ENCODE measurements at regions not wholly inside any gene's neighbourhood (a gene's known extent, or its start where the extent isn't known, plus 50 kb on each side); places are given as distances from the start of the nearest gene placed in this dataset.
A peak's percentile ranks its signal among the peaks of the same experiment; 100 is the strongest.
"Not testable (repeated sequence)": the region's sequence is repeated elsewhere in the genome, so short reads cannot be mapped to it uniquely, and the experiment has no call there.

DNA sequence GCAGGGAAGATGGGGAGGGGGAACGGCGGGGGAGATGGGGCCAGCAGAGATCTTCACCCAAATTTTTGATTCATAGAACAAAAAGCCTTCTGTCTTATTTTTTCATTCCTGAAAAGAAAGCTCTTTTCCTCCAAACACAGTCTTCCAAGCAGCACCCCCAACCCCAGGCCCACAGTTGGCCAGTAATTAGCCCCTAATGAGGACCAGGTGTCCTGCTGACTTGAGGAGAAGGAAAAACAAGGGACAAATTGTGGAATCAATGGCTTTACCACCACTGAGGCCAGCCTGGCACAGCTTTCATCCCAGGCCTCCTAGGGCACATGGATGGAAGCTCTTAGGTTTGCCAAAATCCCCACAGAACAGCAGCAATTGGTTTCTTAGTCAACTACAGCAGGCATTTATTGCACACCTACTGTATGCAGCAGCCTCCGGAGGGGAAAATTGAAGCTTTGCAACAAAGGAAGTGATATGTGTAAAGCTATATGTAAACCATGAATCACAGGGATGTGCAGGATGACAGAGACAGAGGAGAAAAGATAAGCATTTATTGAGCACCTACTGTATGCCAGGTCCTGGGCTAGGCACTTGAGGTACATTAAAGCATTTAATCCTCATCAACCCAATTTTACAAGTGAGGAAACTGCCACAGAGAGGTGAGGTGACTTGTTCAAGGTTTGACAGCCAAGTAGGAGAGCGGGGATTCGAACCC is 199.5 kb downstream of the TBC1D2B start:
- no peak for DNase-seq

DNA sequence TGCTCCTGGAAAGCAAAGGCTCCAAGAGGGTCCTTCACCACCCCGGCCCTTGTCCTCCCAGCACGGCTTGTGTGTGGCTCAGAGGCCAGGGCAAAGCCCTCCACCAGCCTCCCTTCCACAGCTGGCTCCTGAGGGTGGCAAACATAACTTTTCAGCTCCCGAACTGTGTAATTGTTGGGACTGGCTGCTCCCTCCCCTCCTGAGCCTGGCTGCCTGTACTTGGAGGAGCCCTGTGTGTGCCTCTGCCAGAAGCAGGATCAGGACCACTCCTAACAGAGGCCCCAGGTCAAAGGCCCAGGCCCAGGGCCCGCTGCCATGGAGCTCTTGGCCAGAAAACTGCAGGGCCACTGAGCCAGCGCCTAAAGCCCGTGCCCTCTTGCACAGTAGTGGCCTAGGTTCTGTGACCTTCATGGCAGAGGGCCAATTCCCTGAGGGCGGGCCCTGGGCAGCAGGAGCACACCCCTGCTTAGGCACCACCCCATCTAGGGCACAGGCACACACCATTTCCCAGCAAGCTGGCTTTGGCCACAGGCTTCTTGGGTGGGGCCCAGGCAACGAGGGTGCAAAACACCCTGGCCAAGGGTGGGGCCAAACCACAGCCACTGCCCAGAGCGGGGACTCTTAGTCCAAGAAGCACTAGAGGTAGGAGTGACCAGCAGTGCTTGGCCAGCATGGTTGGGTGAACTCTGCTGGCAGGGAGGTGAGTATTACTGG is 201.2 kb downstream of the TBC1D2B start:
- DNase-seq, result not testable (repeated sequence)

DNA sequence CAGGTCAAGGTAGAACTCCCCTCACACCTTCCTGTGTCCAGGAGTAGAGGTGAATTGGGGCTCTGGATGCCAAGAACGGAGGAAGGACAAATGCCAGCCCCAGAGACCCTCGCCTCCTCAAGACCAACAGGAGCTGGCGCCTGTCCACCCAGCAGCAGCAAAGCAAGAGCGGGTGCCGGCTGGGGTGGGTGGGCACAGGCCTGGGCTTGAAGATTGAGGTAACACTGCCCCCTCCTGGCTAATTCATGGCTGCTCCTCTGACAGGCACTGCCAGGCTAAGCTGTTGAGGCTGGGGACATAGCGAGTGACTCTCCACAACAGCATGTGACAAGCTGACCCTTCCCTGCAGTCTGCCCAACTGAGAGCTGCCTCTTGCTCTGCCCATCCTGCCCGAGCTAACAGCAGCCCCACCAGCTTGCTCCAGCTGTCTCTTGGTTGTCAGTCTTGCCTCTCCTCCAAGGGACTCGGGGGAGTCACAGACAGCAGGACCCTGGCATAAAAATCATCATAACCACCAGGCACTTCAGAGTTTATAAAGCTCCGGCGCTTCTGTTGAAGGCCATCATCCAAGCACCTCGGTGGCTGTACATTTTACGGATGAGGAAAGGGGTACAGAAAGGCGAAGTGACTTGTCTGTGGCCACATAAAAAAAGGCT is 202.3 kb downstream of the TBC1D2B start:
- DNase-seq, result peak; percentile 81

DNA sequence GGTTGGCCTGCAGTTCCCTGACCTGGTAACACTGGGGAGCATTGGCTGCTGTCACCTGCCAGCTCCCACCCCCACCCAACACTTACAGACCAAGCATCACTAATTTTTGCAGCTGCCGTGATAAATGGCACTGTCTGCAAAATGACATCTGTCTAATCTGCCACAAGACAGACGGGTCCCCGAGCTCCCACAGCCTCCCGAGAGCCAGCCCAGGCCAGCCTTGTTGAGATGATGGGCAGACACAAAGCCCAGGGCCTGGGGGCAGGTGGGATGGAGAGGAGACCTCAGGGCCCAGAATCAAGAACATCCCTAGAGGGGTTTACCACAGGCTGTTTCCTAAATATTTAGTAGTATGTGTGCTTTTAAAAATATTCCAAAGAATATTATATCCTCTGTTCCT is 203.4 kb downstream of the TBC1D2B start:
- DNase-seq, result no peak

DNA sequence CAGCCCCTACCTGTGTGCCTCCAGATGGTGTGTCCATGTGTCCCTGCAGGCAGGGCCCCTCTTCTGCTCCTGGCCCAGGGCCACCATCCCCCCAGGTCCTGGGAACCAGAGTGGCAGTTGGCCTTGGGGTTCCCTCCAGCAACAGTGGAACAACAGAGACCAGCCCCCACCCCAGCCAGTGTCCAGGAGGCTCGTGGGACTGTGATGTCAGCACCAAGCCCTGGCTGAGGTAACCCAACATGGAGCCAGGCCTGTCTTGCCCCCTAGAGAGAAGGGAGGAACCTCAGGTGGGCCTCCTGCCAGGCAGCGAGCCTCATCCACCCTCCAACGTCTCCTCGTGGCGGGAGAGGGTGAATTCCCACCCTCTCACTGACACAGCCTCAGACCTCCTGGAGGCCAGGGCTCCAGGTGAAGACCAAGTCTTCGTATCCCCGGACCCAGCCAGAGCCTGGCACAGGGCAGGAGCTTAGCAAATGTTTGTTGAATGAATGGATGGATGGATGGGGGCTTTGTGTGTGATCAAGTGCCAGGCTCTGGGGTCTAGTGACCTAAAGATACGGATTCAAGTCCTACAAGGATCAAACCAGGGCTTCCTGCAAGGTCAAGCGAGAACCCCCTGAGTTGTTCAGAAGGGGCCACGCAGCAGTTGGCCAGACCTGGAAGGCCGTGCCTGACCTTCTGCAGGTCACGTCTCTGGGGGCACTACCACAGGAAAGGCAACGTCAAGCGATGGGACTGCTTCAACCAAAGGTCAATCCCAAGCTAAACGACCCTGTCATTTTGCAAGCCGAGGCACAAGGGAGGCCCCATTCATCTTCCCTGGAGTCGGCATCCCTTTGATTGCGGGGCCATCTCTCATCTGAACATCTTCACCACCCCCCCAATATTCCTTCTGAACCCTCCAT is 204.7 kb downstream of the TBC1D2B start:
- not testable (repeated sequence) for DNase-seq

DNA sequence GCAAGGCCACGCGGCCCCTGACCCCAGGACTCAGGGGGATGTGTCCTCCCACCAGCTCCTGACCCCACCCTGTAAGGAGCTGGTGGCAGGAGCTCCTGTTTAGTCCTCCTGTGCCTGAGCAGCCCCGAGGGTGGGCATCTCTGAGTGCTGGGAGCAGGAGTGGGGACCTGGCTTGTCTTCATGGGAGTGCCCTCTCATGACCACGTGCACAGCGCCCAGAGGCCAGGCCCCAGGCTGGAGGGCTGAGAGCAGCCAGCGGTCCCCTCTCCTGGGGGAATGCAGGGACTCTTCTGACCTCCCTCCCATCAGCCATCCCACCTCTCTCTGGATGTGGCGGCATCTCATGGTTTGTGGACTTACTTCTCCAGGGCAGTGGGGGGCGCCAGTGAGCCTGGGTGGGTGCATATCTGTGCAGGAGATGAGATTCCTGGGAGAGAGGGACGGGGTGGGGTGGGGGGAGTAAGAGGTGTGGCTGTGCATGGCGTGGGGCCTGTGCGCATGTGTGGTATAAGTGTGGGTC is 205.6 kb downstream of the TBC1D2B start:
- DNase-seq, result no peak

DNA sequence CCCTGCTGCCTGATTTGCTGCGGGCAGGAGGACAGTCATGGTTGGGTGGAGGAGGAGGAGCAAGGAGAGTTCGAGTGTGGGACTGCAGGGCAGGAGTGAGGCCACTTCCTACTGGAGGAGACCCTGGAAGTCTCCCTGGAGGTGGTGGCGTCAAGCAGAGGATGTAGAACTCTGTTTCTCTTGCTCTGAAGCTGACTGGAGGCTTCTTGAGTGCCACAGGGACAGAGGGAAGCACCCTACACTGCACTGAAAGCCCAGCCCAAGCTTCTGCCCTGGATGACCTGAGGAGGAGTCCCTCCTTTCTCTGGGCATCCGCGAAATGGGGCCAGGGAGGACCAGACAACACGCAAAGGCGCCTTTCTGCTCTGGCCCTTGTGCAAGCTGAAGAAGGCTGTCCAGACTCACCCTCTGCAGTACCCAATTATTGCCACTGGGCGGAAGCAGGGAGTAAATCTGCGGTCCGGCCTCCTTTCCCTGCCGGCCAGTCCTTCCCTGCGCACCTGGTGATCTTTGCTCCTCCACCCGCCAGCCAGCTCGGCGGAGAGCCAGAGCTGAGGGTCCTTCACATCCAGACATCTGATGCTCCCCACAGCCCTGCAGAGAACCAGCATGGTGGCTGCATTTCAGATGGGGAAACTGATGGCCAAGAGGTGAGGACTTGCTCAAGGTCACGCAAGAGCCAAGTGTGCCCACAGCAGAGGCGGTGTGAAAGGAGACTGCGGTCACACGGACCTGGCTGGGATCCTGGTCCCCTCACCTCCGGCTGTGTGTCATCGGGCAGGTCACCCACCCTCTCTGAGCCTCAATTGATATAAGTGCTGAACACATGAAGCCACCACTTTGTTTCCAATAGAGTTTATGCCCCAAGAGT is 207.1 kb downstream of the TBC1D2B start:
- DNase-seq, result peak; percentile 81

DNA sequence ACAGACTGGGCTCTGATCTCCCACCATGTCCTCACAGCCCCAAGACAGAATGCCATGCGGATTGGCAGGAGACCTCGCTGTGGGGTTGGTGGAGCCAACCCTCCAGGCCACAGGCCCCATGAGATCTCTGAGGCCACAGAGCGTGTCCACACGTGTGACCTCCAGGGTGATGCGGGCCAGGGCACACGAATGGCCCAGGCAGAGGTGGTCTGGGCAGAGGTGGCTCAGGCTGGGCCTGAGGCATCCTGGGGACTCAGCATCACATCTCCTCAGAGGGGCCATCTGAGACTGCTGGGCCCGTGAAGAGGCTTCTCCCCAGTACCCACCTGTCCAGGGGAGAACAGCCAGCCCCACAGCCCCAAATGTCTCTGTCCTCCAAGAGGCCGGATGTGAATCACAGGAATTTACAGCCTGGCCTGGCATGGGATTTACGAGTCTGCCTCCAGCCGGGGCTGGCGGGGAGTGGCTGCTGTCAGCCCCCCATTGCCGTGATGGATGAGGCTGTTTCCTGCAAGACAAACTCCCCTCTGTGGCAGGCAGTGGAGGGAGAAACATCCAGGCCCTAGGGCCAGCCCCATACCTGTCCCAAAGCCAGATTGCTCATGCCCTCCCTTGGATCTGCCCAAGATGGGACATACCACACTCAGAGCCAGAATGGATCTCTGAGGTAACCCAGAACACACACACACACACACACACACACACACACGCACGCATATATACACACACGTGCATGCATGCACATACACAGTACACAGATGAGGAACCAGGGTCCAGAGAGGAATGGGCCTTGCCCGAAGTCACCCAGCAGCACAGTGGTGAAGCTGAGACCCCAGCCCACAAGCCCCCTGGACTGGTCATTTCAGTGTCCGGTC is 208.3 kb downstream of the TBC1D2B start:
- peak; percentile 1 for DNase-seq

DNA sequence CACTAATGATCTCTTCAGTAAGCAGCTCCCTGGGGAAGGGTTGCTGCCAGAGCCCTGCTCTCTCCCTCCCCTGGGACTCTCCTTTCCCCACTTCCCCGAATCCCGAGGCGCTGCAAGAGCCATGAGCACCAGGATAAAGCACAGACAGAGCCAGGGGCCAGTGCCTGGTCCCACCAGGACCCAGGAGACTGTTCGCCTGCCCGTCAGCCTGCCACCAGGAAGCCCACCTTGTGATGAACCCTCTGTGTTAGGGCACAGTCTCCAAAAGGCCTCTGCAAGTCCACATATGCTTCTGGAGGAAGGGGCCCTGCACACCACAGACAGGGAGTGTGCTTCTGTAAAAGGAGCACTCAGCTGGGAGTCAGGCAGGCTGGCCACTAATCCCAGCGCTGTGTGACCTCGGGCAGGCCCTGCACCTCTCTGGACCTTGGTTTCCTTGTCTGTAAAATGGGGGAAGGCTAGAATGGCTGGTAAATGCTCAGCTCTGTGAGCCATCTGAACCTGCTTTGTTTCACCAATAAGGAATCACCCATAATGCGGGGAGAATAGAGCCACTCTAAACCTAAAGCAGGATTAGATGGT is 209.4 kb downstream of the TBC1D2B start:
- not testable (repeated sequence) for DNase-seq

DNA sequence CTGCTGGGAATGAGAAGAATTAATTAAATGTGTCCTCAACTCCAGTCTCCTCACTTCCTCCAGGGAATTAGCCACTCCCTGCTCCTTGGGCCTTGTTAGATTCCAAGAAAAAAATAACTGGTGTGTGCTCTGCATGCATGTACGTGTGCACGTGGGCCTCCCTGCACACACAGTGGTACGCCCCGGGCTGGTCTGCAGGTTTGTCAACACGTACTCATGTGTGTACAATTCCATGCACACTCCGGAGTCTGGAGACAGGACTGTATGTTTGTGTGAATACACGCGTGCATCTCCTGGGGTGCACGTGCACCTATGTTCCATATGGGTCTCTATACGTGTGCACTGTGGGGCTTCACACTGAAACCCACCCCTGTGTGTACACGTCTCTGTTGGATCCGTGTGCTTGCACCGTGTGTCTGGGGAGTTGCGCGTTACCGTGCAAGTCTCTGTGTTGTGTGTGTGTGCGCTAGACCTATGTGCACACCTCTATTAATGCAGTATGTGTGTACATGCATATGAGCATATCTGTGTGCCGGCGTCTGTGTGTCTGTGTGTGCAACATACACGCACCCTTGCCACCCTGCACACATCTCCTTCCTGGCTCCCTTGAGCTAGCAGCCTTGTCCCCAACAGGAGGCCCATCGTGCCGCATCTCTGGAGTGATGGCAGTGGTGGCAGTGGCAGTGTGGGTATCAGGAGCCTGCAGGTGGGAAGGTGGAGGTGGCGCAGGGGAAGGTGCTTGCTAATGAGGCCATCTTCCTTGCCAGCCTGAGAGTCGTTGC is 210.1 kb downstream of the TBC1D2B start:
- DNase-seq, result no peak

DNA sequence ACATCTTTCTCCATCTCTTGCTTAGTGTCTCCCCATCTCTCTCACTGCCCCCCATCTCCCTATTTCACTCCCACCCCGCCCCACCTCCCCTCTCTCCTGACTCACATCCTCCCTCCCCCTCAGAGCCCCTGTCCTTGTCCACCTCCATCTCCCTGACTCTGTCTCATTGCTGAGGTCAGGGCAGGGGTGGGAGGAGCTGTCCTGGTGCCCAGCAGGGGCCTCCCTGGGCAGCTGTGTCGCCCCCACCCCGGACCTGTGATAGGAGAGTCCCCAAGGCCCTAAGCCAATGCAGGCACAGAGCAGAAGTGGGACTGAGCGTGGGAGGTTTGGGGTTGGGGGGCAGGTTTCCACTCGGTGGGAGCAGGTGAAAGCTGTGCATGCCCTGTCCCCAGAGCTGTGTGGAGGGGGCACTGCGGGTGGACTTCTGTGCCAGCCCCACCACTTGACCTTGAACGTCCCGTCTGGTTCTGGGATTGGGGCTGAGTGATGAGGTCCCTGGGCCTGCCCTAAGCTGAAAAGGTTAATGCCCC is 210.8 kb downstream of the TBC1D2B start:
- no peak for DNase-seq

DNA sequence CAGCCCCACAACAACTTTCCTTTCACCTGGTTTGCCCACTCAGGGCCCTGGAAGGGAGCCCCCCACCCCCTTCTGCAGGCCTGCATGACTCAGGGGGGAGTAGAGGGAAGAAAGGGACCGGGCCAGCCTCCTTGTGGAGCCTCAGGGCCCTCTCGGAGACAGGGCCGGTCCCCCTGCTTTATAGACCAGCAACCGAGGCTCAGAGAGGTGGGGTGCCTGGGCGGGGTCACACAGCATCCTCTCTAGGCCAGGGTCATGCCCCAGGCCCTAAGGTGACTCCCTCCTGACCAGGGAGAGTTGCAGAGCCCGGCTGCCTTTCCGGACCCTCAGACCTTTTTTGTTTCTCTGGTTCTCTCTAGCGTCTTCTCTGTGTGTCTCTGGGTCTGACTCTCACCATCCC is 211.3 kb downstream of the TBC1D2B start:
- DNase-seq, result no peak

DNA sequence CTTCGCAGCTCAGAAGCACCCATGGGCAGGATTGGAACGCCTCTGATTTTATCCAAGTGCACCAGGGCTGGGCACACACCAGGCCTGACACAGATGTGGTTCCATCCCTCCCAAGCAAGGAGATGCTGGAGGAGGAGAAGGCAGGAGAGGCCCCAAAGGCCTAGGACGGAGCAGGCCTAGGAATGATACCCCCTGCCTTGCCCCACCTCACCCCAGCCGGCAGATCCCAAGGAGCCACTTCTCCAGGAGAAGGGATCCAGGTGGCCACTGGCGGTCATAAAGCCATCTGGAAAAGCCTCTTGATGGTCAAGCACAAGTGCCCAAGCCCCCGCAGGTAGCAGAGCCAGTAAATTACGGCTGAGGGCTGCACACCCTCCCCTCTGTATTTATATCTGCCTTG is 211.8 kb downstream of the TBC1D2B start:
- DNase-seq, result no peak

DNA sequence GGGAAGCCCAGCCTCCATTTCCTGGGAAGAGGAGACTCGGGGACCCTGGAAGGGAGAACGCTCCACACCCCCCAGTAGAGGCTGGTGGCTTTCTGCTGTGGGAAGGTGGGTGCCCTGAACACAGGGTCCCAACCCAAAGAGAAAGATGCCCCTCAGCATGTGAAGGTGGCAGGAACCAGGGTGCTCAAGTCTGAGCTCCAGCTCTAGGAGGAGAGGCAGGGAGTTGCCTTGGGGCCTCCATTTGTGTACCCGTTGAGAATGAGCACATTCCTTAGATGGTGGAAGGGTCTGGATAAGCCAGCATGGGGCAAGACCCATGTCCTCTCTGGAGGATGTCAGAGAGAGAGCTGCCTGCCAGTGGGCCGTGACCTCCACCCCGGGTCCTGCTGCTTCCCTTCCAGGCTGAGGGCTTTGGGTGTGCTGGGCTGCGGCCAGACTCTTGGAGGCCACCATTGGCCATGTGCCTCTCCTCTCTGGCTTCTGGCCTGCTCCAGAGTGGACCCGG is 212.4 kb downstream of the TBC1D2B start:
- no peak for DNase-seq

DNA sequence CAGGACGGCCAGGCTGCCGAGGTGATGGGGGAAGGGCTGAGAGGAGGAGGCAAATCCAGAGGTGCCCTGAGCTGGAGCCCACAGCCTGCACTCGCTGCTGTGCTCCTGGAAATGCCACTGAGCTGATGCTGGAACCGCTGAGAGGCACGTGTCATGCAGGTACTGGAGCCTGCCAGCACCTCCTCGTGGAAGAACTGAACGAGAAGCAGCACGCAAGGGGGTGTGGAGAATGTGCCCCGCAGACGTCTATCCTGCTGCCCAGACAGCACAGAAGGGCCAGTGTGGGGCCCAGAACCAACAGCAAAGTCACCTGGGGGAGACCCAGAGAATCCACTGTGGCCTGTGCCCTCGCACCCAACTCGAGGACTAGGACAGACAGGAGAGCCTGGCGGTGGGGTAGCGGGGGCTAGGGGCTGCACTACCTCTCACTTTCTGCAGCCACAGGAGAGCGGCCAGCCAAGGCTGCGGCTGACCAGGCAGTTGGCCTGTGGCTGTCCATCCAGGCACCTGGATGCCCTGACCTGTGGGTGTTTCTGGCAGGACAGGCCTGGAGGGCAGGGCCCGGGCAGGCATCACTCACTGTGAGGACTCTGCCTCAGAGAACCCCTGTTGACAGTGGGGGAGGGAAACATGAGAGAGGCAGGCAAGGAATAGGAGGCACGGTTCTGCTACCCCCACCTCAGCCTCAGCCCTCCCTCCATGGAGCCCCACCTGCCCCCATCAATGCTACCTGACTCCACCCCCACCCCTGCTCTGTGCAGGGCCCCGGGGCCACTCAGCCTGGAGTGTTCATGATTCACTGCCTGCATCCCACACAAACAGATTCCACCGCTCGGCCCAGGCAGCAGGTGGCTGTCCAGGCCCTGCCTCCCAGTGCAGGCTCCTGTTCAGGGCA is 213.1 kb downstream of the TBC1D2B start:
- DNase-seq, result no peak

DNA sequence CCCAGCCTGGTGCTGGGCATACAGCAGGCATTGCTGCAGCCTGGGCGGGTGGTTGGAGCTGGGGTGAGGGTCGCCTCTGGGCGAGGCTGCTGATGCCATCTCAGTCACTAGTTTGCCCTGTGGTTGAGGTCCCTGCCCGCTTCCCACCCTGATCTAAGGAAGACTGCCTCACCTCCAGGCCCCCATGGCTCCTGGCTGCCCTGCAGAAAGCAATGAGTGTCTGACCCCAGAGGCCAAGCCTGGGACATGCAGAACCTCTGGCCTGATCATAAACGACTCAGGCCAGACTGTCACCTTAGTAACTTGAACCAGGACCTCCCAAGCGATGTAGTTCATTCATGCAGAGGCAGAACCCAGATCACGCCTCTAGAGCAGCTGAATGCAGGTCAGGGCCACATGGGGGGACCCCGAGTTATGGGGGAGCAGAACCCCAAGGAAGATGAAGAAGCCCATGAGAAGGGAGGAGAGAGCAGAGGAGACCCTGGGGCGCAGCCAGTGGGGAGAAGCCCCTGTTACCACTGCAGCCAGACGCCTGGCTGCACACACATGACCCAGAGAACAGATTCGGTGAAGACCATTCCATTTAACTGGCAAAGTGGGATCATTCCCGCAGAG is 213.9 kb downstream of the TBC1D2B start:
- DNase-seq, result no peak

DNA sequence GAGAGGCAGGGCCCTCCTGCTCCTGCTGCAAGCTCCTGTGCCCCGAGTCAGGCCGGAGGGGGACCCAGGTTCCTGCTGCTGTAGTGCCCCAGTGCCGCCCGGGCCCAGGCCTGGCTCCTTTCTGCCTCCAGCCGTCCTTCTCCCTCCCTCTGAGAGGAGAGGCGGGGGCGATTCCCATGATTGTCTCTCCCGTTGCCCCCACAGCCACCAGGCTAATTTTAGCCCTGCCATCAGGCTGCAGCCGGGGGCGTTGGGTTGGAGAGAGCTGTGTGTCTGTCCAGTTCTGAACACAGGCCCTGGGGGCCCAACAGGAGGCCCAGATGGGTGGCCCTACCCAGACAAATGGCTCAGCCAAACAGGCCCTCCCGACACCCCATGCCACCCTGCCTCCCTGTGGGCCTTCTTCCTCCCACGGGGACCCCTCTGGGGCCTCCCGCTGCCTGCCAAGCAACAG is 214.8 kb downstream of the TBC1D2B start:
- DNase-seq, result no peak

All from retina (tissue), 1 donor.